ES-I3 (cell line): ENCODE measurements at regions not wholly inside any gene's neighbourhood (a gene's known extent, or its start where the extent isn't known, plus 50 kb on each side); places are given as distances from the start of the nearest gene placed in this dataset.

Experiments
- H3K36me3 ChIP-seq: 2 replicates; pipeline ENCODE4 v1.6.1; 2013; ENCODE audit warnings: mild to moderate bottlenecking, low read length, control low read depth, moderate library complexity; ENCODE audit not compliant: insufficient read depth
- H3K4me1 ChIP-seq: 2 replicates; pipeline ENCODE4 v1.6.1; 2013; ENCODE audit warnings: mild to moderate bottlenecking, control low read depth, low read length; ENCODE audit not compliant: insufficient read depth
- H3K9ac ChIP-seq: 2 replicates; pipeline ENCODE4 v1.6.1; 2013; ENCODE audit warnings: low read depth, mild to moderate bottlenecking, low read length, moderate library complexity
- H3K9me3 ChIP-seq: 2 replicates; pipeline ENCODE4 v1.6.1; 2013; ENCODE audit warnings: mild to moderate bottlenecking, low read length, moderate library complexity; ENCODE audit not compliant: control insufficient read depth, insufficient read depth

GRCh38 chr3:117580806-117581205 is 871.2 kb downstream of the TUSC7 start:
- H3K9me3 ChIP-seq: no peaks in the 10 kb centered on the region
- no peak overlapping the region for H3K9ac ChIP-seq
- no peaks in the 10 kb centered on the region for H3K36me3 ChIP-seq
- no peaks in the 10 kb centered on the region for H3K4me1 ChIP-seq

- Histone ChIP-seq H3K9me3 (no peaks in the 10 kb centered on the region), H3K36me3 (no peaks in the 10 kb centered on the region)
Measured at GRCh38 chr3:117586161-117586560, 876.6 kb downstream of the TUSC7 start.

GRCh38 chr3:117587416-117587815 is 877.8 kb downstream of the TUSC7 start:
- no peaks in the 10 kb centered on the region for H3K9me3 ChIP-seq
- H3K4me1 ChIP-seq: 0 out of 2 replicates have a peak, but pooled peaks cover 5% of the 10 kb centered on the region
- H3K36me3 ChIP-seq: no peaks in the 10 kb centered on the region
- H3K9ac ChIP-seq: no peak overlapping the region

More at GRCh38 chr3:117586161-117586560, 876.6 kb downstream of the TUSC7 start:
- no peak overlapping the region for H3K9ac ChIP-seq
- H3K4me1 ChIP-seq: 0 out of 2 replicates have a peak, but pooled peaks cover 5% of the 10 kb centered on the region

- Histone ChIP-seq H3K4me1 (0 out of 2 replicates have a peak, but pooled peaks cover 5% of the 10 kb centered on the region), H3K9me3 (no peaks in the 10 kb centered on the region), H3K9ac (no peak overlapping the region), H3K36me3 (no peaks in the 10 kb centered on the region)
Measured at GRCh38 chr3:117589454-117589853, 879.9 kb downstream of the TUSC7 start.

GRCh38 chr3:117595615-117596014 is 886.0 kb downstream of the TUSC7 start:
- Histone ChIP-seq H3K9me3 (no peaks in the 10 kb centered on the region), H3K36me3 (no peaks in the 10 kb centered on the region), H3K4me1 (no peaks in the 10 kb centered on the region), H3K9ac (no peak overlapping the region)

- H3K9me3 ChIP-seq: no peaks in the 10 kb centered on the region
- H3K36me3 ChIP-seq: no peaks in the 10 kb centered on the region
- H3K9ac ChIP-seq: no peak overlapping the region
- no peaks in the 10 kb centered on the region for H3K4me1 ChIP-seq
Measured at GRCh38 chr3:117596503-117596902, 886.9 kb downstream of the TUSC7 start.

- Histone ChIP-seq H3K9me3 (no peaks in the 10 kb centered on the region), H3K36me3 (no peaks in the 10 kb centered on the region), H3K9ac (no peak overlapping the region), H3K4me1 (no peaks in the 10 kb centered on the region)
Measured at GRCh38 chr3:117597865-117598264, 888.3 kb downstream of the TUSC7 start.

- Histone ChIP-seq H3K9ac (no peak overlapping the region), H3K4me1 (no peaks in the 10 kb centered on the region), H3K9me3 (no peaks in the 10 kb centered on the region), H3K36me3 (no peaks in the 10 kb centered on the region)
Measured at GRCh38 chr3:117600112-117600511, 890.5 kb downstream of the TUSC7 start.

- no peaks in the 10 kb centered on the region for H3K36me3 ChIP-seq
- H3K4me1 ChIP-seq: no peaks in the 10 kb centered on the region
- no peaks in the 10 kb centered on the region for H3K9me3 ChIP-seq
- H3K9ac ChIP-seq: no peak overlapping the region
Measured at GRCh38 chr3:117600666-117601065, 891.1 kb downstream of the TUSC7 start.

- no peaks in the 10 kb centered on the region for H3K36me3 ChIP-seq
- H3K9me3 ChIP-seq: no peaks in the 10 kb centered on the region
- H3K4me1 ChIP-seq: no peaks in the 10 kb centered on the region
- H3K9ac ChIP-seq: no peak overlapping the region
Measured at GRCh38 chr3:117602058-117602644, 892.6 kb downstream of the TUSC7 start.

- Histone ChIP-seq H3K9me3 (no peaks in the 10 kb centered on the region), H3K9ac (no peak overlapping the region), H3K4me1 (no peaks in the 10 kb centered on the region), H3K36me3 (no peaks in the 10 kb centered on the region)
Measured at GRCh38 chr3:117603097-117603496, 893.5 kb downstream of the TUSC7 start.

GRCh38 chr3:117606866-117607265 is 897.3 kb downstream of the TUSC7 start:
- Histone ChIP-seq H3K4me1 (no peaks in the 10 kb centered on the region), H3K9ac (no peak overlapping the region), H3K36me3 (no peaks in the 10 kb centered on the region), H3K9me3 (no peaks in the 10 kb centered on the region)

GRCh38 chr3:117609330-117609729 is 899.8 kb downstream of the TUSC7 start:
- Histone ChIP-seq H3K36me3 (no peaks in the 10 kb centered on the region), H3K4me1 (no peaks in the 10 kb centered on the region), H3K9me3 (no peaks in the 10 kb centered on the region), H3K9ac (no peak overlapping the region)

GRCh38 chr3:117610156-117610555 is 900.6 kb downstream of the TUSC7 start:
- no peaks in the 10 kb centered on the region for H3K9me3 ChIP-seq
- H3K9ac ChIP-seq: no peak overlapping the region
- no peaks in the 10 kb centered on the region for H3K4me1 ChIP-seq
- H3K36me3 ChIP-seq: no peaks in the 10 kb centered on the region

- no peaks in the 10 kb centered on the region for H3K36me3 ChIP-seq
- H3K9ac ChIP-seq: no peak overlapping the region
- no peaks in the 10 kb centered on the region for H3K9me3 ChIP-seq
- H3K4me1 ChIP-seq: no peaks in the 10 kb centered on the region
Measured at GRCh38 chr3:117611211-117611610, 901.6 kb downstream of the TUSC7 start.

GRCh38 chr3:117616227-117616626 is 906.6 kb downstream of the TUSC7 start:
- H3K9ac ChIP-seq: no peak overlapping the region
- no peaks in the 10 kb centered on the region for H3K36me3 ChIP-seq
- no peaks in the 10 kb centered on the region for H3K4me1 ChIP-seq
- no peaks in the 10 kb centered on the region for H3K9me3 ChIP-seq
